Muscle of back (tissue), 3 donors: ENCODE measurements at regions not wholly inside any gene's neighbourhood (a gene's known extent, or its start where the extent isn't known, plus 50 kb on each side); places are given as distances from the start of the nearest gene placed in this dataset.
A peak's percentile ranks its signal among the peaks of the same experiment; 100 is the strongest.

Experiments used
- DNase-seq, 3 donors: peaks; one replicate each; pipeline versions ENCODE4 v3.0.0 to v3.0.0-alpha.2; 2013

DNA sequence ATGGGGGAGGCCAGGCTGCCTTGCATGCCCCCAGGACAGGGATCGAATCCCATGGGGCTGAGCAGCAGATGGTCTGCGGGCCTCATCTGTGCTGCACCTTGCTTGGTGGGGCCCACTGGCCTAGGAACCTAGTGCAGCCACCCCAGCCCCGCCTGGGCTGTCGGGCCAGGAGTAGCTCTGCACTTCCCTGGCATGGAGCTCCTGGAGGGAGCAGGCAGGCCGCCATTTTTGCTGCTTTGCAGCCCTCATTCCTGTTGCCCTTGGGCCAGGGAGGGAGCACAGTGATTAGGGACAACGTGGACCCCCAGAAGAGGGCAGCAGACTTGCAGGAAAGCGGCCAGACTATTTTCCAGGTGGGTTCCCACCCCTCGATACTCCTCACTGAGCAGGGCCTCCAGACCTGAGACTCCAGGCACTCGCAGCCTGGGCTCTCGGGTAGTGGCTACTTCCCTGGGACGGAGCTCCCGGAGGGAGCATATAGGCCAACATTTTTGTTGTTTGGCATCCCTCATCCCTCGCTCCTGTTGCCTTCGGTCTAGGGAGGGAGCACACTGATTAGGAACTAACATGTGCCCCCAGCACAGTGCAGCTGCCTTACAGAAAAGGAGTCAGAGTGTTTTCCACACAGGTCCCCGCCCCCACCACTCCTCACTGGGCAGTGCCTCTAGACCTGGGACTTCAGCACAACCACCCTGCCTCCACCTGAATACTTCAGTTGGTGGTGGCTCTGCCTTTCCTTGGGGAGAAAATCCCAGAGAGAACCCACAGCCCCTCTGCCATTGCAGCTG is 99.5 kb downstream of the MAIP1 start:
- DNase-seq = no peak

DNA sequence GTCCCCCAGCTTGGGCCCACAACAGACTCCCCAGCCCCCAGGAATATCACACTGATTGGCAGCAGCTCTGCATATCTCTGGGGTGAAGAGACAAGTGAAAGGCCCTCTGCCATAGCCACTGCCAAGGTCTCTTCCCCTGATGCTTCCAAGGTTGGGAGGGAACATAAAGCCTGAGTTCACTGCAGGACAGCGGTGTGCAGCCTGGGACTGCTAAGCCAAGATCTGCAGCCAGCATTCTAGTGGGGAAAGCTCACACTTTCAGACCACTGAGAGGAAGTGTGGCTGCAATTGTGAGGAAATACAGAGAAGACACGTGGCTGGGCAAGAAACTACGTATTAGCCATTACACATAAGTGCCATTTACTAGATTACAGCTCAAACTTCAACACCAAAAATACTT is 100.7 kb downstream of the MAIP1 start:
- DNase-seq = no peak

DNA sequence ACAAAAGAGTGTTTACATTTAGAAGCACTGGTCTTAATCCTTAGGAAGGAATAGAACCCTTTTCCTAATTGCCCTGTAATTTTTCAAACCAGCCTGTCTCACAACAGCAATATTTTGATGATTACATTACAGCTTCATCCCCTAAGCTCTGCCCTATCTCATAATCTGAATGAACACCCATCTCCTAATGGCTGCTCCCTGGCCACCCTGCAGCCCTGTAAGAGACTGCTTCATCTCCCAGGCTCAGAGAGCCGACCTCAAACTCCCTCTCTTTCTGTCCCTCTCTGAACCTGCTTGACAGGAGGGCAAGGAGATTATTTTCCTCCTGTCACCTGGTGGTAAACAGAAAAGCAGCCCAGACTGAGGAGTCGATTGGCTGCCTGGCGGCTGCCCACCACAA is 107.8 kb downstream of the MAIP1 start:
- no peak for DNase-seq

DNA sequence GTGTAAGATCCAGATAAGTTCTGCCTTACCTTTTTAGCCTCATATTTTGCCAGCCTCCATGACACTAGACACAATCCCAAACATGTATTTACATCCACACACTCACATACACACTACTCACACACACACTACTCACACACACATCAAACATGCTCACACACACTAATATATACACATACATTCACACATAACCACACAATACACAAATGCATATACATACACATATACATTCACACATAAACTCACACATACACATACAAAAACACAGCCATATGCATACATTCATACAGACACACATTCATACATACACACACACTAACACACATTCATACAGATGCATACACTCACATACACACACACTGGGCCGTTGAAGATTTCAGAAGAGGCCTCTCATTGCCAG is 109.5 kb downstream of the MAIP1 start:
- no peak for DNase-seq

DNA sequence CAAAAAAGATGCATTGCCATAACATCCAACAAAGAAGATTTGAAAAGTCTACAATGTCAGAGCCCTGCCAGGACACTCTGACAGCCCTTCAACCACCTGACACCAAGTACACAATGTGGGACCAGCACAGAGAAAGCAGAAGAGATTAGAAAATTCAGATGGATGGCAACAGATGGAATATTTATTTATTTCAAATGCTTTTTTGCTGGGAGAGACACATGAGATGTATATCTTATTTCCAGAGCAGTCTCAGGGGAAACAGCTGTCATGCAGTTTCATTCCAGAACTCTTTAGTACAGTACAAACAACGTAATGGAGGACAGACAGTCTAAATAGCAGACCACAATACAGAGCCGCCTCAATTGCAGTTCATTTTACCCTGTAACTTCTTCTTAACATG is 110.1 kb downstream of the MAIP1 start:
- DNase-seq = peak; percentile 73 to 86 (median 85)

DNA sequence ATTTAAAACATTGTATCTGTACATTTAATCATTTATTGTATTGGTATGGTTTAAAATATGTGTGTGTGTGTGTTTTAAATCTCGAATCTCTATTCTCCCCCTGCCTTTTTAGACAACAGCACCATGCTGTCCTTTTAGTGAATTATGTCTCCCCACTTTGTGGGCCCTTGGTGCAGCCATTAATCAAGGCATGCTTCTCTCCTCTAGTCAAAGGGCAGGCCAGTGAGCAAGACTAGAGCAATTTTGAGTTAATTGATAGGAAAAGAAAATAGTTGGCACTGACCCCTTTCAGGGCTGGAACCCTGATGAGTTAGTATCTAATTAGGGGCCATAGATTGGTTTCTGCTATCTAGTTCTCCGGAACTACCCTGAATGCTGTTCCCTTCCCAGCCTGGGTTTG is 111.0 kb downstream of the MAIP1 start:
- DNase-seq = no peak

DNA sequence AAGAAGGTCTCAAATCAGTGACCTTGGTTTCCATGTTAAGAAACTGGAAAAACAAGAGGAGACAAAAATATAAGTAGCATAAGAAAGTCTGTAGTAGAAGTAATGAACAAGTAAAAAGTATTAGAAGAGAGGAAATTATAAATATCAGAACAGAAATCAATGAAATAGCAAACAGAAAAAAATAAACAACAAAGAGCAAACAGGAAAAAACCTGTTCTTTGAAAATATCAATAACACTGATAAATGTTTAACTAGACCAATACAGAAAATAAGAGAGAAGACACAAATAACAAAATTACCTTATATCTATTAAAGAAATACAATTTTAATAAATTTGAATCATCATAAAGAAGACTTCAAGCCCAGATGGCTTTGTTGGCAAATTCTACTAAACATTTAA is 113.3 kb downstream of the MAIP1 start:
- DNase-seq = no peak

DNA sequence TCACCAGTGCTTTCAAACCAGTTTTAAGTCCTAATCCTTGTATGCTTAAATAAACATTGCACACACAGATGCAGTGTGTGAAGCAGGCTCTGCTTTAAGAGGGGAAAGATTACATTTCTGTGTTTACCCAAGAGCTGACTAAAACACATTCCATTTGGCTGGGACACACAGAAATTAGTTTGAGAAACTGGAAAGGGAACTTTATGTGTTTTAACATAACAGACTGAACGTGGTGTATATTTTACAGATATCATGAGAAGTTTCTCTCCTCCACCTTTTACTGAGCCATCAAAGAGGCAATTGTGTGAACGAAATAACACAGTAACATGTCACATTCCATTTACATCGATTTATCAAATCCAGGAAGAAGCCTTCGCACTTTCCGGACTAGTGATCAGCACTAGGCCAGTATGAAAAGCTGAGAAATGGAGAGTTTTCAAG is 121.8 kb downstream of the MAIP1 start:
- DNase-seq = peak in 2 of 3 donors; percentile 63 to 64

DNA sequence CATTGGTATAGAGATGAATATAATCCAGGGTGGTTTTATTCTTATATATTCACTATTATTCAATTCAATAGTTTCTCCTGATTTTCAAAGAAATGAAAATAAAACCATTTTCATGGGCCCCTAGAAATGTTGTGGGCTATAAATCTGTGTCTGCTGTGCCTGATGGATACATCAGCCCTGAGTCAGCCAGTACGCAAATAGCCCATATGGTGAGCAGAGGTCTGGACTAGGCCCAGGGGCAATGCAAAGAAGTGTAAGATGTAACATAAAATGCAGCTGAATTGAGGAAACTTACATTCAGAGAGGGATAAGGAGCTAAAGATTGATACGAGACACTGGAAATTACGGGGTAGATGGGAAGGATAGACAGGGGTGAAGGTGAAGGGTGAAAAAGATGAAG is 122.5 kb downstream of the MAIP1 start:
- DNase-seq = peak in 2 of 3 donors; percentile 47 to 67

DNA sequence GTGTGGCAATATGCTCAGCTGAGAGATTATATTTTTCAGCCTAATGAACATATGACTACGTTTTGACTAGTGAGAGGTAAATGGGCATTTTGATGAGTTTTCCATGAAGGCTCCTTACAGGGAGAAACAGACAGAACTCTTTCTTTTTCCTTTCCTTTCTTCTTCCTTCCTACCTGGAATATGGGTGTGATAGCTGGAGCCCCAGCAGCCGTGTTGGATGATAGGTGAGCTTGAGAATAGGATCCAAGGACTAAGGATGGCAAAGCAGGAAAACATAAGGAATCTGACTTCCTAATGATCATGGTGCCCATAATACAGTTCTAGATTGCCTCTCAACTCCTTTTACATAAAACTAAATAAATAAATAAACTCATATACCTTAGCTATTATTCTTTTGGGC is 124.0 kb downstream of the MAIP1 start:
- DNase-seq = no peak

DNA sequence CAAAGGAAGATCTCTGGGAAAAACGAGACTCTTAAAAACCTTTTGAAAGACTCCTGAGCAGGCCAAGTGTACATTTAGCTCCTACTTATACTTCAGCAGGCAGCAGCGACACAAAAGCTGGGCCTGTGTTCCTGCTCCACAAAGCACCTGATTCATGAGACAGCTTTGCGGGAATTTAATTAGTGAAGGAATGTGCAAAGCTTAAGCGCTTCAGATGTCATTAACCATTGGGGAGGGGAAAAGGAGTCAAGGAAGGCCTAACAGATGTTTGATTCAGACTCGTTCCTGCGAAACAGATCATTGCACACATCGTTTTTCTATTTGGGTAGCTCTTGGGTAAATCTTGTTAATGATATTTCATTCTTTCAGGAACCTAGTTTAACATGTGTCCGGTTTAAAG is 125.9 kb downstream of the MAIP1 start:
- DNase-seq = peak in 1 of 3 donors; percentile 35

DNA sequence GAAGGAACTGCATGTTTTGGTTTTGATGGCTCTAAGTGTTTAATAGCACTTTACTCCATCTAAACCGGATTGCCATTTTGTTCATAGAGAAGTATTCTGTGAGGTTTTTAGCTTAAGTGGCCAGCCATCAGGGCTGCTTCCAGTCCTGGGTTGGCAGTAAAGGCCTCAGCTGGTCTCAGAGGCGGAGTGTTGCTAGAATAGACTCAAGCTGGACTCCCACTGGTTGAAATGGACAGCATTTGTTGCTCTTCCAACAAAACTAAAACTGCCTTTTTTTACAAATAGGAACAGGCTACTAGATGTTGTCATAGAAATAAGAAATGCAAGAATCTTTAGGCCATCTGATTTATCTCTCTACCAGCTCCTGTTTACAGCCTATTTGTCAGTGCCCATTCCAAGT is 126.4 kb downstream of the MAIP1 start:
- DNase-seq = peak in 1 of 3 donors; percentile 34

DNA sequence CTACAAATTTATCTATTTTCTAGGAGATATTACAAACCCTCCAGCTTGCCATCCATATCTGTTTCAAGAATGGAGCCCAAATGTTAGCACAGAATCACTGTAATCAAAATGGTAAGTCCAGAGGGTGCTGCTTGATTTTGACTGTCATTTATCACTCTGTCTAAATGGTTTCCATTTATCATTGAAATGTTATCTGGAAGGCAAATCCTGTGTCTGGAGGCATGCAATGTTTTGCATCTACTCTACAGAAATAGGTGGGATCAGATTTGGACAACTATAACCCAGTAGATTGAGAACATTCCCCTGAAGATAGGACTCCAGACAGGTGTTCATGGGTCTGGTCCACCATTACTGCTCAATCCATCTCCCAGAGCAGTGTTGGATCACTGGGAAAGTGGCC is 128.7 kb downstream of the MAIP1 start:
- no peak for DNase-seq

DNA sequence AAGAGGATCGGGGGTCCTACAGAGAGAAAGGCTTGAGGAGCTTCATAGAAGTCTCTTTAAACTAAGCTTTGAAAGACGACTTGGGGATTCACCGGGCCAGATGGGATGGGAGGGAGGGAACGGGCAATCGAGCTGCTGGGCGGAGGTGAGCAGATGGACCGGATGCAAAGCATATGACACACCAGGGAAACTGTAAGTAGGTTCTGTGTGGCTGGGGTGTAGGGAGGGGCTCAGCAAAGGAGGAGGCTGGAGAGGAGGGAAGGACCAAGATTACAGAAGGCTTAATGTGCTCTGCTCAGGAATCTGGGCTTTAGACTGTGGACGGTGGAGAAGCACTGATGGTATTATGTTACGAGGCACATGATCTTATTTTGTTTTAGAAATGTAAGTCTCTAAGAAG is 131.5 kb downstream of the MAIP1 start:
- DNase-seq = peak in 1 of 3 donors; percentile 56

DNA sequence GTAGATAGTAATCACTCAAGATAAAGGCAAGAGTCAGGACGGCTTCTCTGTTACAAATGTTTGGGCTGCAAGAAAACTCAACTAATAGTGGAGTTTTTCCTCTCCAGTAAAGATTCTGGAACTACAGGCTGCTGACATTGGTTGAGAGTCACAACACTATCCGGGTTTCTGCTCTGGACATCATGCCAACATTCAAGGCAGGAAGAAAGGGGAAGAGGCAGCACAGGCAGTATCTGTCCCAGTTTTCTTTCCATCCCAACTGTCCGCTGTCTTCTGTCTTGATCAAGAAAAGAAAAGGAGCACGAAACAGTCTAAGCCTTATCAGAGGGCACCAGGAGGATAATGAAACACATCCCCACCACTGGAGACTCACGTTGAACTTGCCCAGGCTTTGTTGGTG is 132.1 kb downstream of the MAIP1 start:
- no peak for DNase-seq

DNA sequence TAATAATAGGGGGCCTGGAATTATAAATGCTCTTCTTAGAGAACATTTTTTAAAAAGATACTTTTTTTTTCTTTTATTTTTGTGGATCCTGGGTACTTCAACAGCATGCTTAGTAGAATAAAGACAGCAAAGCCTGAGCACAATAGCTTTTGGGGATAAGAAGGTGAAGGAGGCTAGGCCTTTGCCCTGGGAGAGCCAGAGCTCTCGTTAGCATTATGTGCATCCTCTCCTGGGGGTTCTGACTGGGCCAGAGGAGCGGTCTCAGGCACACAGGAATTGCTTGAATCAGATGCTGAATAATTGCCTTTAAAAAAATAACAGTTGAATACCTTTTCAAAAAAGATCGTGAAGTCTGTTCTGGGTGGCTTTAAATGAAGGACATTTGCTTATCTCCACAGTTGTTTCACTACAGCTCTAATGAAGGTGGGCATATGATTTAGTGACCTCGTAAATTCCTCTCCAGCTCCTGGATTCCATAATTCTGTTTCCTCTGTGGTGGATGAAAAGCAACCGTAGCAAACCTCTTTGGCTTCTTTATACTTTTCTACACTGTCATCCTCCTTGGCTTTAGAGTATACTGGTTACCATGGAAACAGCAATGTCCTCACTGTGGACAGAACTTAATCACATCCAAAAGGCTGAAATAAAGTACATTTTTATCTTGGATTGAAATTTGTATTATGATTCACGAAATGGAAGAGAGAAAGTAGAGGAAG is 133.8 kb downstream of the MAIP1 start:
- DNase-seq = peak in 1 of 3 donors; percentile 73

DNA sequence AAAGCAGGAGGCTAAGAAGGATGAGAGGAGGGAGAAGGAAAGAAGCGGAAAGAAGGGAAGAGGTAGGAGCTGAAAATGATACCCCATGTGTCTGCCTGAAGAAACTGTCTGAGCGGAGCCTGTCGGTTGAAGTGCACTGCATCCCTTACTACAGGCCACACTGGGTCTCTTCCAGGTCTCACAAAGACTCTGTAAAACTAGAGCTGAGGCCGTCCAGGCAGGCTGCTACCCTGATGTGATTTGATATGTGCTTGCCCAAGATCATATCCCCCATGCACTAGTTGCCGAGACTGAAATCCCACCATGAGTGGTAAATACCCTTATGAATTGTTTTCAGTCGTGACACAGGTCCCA is 134.4 kb downstream of the MAIP1 start:
- DNase-seq = no peak

DNA sequence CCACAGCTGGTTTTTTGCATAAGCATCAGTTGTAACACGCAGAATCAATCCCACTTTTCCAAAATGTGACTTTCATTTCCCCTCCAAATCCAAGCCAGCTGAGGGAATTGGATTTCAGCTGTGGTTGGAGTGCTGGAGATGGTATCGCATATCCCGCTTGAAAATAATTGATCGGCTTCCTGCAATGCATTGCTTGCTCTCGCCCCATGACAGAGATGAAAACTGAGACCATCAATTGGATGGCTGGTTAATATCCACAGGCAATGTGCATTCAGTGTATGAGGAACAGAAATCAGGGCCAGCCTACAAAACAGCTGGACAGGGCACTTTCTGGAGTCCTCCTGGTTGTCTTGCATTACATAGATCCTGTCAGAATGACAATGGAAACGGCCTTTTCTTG is 135.3 kb downstream of the MAIP1 start:
- DNase-seq = no peak

DNA sequence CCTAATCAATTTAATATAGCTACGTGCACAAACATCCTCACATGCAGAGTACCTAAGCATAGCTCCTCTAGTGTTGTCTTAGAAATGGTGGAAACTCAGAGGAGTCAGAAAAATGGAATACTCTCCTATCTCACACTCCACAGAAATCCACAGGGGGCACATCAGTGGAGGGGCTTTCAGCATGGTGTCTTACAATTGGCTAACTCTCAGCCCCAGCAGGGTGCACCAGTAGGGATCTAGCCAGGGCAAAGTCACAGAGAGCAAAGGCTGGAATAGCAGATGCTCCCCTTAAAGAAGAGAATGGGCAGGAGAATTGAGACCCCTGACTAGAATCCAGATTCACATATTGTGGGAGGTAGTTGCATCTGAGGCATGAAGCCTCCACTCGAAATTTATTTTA is 135.7 kb downstream of the MAIP1 start:
- DNase-seq = no peak

DNA sequence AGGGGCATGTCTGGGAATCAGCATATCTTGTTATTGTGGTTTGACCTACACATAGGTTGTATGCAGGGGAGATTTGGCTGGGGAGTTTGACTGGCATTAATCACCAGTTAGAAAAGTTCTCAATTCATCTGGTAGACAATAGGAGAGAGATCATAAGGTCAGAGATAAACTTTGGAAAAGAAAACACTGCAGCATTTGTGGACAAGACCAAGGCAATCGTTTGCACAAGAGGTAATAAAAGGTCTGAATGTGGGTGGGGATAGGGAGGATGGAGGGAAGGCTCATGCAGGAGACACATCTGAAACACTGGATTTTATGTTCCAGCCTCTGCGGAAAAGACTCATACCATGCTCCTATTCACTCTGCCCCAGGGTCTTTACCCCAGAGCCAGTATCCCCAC is 136.9 kb downstream of the MAIP1 start:
- no peak for DNase-seq

DNA sequence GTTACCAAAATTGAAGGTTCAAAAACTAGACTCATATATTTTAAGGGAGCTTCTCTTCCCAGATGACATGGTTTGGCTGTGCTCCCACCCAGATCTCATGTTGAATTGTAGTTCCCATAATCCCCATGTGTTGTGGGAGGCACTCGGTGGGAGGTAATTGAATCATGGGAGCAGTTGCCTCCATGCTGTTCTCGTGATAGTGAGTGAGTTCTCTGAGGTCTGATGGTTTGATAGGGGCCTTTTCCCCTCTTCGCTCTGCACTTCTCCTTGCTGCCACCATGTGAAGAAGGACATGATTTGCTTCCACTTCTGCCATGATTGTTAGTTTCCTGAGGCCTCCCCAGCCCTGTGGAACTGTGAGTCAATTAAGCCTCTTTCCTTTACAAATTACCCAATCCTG is 140.1 kb downstream of the MAIP1 start:
- no peak for DNase-seq

DNA sequence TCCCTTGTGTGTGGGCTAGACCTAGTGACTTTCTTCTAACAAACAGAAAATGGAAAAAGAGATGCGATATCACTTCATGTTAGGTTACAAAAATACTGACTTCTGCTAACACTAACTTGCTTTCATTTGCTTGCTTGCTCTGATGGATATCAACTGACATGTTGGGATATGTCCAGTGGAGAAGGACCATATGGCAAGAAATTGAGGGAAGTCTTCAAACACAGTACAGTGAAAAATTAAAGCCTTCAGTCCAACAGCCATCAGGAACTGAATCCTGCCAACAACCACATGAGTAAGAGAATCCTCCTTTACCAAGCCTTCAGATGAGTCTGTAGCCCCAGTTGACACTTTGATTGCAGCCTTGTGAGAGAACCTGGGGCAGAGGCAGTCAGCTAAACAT is 143.9 kb downstream of the MAIP1 start:
- no peak for DNase-seq

DNA sequence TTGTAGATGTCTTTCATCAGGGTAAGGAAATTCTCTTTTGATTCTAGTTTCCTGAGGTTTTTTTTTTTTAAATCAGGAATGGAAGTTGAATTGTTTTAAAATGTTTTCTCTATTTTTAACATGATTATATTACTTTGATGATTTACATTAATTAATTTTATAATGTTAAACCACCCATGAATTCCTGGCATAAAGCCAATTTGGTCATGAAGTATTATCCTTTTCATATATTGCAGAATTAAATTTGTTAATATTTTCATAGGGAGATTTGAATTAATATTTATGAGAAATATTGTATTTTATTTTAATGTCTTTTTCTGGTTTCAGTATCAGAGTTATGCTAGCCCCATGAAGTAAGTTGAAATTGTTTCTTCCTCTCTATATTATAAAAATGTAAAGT is 144.6 kb downstream of the MAIP1 start:
- no peak for DNase-seq

DNA sequence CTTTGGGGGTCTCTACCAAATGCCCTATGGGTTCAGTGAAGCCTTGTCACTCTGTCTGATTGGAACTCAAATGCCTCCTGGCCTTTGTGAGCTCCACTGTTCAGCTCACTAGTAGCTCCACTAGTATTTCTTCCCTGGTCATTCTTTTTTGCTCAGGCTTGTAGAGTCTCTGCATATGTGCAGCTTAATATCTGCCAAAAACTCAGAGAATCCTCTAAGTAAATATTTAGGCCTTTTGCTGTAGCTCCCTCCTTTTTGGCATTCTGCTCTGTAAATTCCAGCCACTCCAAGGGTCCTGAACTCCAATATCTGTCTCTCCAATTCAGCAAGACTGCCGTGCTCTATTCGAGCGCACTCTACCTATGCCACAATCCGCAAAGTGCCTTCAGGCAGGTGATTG is 146.5 kb downstream of the MAIP1 start:
- DNase-seq = peak in 1 of 3 donors; percentile 67
